Osteoblast (primary cell): ENCODE measurements at regions not wholly inside any gene's neighbourhood (a gene's known extent, or its start where the extent isn't known, plus 50 kb on each side); places are given as distances from the start of the nearest gene placed in this dataset.

Experiments
- DNase-seq: peaks from one replicate; pipeline ENCODE4 v3.0.0; 2011; ENCODE audit warnings: low spot score, mixed read lengths; ENCODE audit not compliant: insufficient read length; ENCODE audit errors: missing footprints
- H2AFZ ChIP-seq: 2 replicates; pipeline ENCODE4 v1.6.0; 2011; ENCODE audit warnings: mild to moderate bottlenecking, low read length
- H3K27ac ChIP-seq: 2 replicates; pipeline ENCODE4 v1.5.1; 2011; ENCODE audit warnings: mild to moderate bottlenecking, low read depth, low read length, moderate library complexity
- H3K27me3 ChIP-seq: 2 replicates; pipeline ENCODE4 v1.6.0; 2012; ENCODE audit warnings: mild to moderate bottlenecking, control low read depth, inconsistent platforms, low read length, moderate library complexity; ENCODE audit not compliant: insufficient read depth
- H3K36me3 ChIP-seq: 2 replicates; pipeline ENCODE4 v1.5.1; 2011; ENCODE audit warnings: mild to moderate bottlenecking, low read length, control low read depth, moderate library complexity; ENCODE audit not compliant: insufficient read depth
- H3K4me1 ChIP-seq: 2 replicates; pipeline ENCODE4 v1.5.1; 2011; ENCODE audit warnings: mild to moderate bottlenecking, low read length, control low read depth, moderate library complexity; ENCODE audit not compliant: insufficient read depth
- H3K4me2 ChIP-seq: 2 replicates; pipeline ENCODE4 v1.6.0; 2011; ENCODE audit warnings: mild to moderate bottlenecking, low read length; ENCODE audit not compliant: insufficient read depth
- H3K4me3 ChIP-seq: fragments of 200-600 bp; sonication (generic); 3 replicates; pipeline ENCODE4 v1.5.1; 2012; ENCODE audit warnings: mild to moderate bottlenecking, low read length, inconsistent platforms; ENCODE audit not compliant: insufficient read depth
- H3K79me2 ChIP-seq: 2 replicates; pipeline ENCODE4 v1.6.0; 2012; ENCODE audit warnings: mild to moderate bottlenecking, low read length, control low read depth, inconsistent platforms; ENCODE audit not compliant: insufficient read depth
- H3K9me3 ChIP-seq: 2 replicates; pipeline ENCODE4 v1.5.1; 2011; ENCODE audit warnings: low read depth, low read length, control low read depth
- H4K20me1 ChIP-seq: 2 replicates; pipeline ENCODE4 v1.6.0; 2012; ENCODE audit warnings: mild to moderate bottlenecking, low read length, control low read depth; ENCODE audit not compliant: insufficient read depth
- CTCF ChIP-seq: IDR thresholded peaks from 2 replicates; pipeline ENCODE4 v1.5.1; 2011; ENCODE audit warnings: mild to moderate bottlenecking, low read depth, low read length, moderate library complexity; ENCODE audit errors: extremely low read depth

GRCh38 chr2:41920181-41920580 is 127.6 kb upstream of the PKDCC start:
- no peaks in the 10 kb centered on the region for H3K9me3 ChIP-seq
- no peaks in the 10 kb centered on the region for H3K4me1 ChIP-seq
- H3K27ac ChIP-seq: no peak overlapping the region
- H4K20me1 ChIP-seq: no peaks in the 10 kb centered on the region
- peaks cover 6% of the 10 kb centered on the region for H3K27me3 ChIP-seq
- no peaks in the 10 kb centered on the region for H3K79me2 ChIP-seq
- H3K36me3 ChIP-seq: no peaks in the 10 kb centered on the region
- H2AFZ ChIP-seq: no peak overlapping the region
- no peak overlapping the region for H3K4me3 ChIP-seq
- no peak for TF ChIP-seq CTCF
- DNase-seq: no peak
- H3K4me2 ChIP-seq: no peak overlapping the region

- H3K27ac ChIP-seq: no peak overlapping the region
- H2AFZ ChIP-seq: no peak overlapping the region
- H3K4me2 ChIP-seq: no peak overlapping the region
- DNase-seq: no peak
- peaks cover 6% of the 10 kb centered on the region for H3K27me3 ChIP-seq
- H3K79me2 ChIP-seq: no peaks in the 10 kb centered on the region
- H3K4me3 ChIP-seq: no peak overlapping the region
- no peaks in the 10 kb centered on the region for H3K36me3 ChIP-seq
- H3K9me3 ChIP-seq: no peaks in the 10 kb centered on the region
- H4K20me1 ChIP-seq: no peaks in the 10 kb centered on the region
- H3K4me1 ChIP-seq: no peaks in the 10 kb centered on the region
- TF ChIP-seq CTCF: no peak
Observed at GRCh38 chr2:41920812-41921211, 127.0 kb upstream of the PKDCC start.

GRCh38 chr2:41922177-41922576 is 125.6 kb upstream of the PKDCC start:
- H4K20me1 ChIP-seq: no peaks in the 10 kb centered on the region
- peaks cover 3% of the 10 kb centered on the region for H3K4me1 ChIP-seq
- H3K9me3 ChIP-seq: no peaks in the 10 kb centered on the region
- no peak for DNase-seq
- no peak overlapping the region for H3K4me2 ChIP-seq
- no peaks in the 10 kb centered on the region for H3K36me3 ChIP-seq
- no peaks in the 10 kb centered on the region for H3K79me2 ChIP-seq
- peaks cover 6% of the 10 kb centered on the region for H3K27me3 ChIP-seq
- H3K27ac ChIP-seq: no peak overlapping the region
- no peak for TF ChIP-seq CTCF
- no peak overlapping the region for H2AFZ ChIP-seq
- no peak overlapping the region for H3K4me3 ChIP-seq

GRCh38 chr2:41923156-41923786 is 124.5 kb upstream of the PKDCC start:
- no peak overlapping the region for H3K4me2 ChIP-seq
- peak; percentile 58 for DNase-seq
- H3K79me2 ChIP-seq: no peaks in the 10 kb centered on the region
- no peaks in the 10 kb centered on the region for H4K20me1 ChIP-seq
- no peak overlapping the region for H2AFZ ChIP-seq
- no peaks in the 10 kb centered on the region for H3K36me3 ChIP-seq
- no peak overlapping the region for H3K4me3 ChIP-seq
- no peaks in the 10 kb centered on the region for H3K9me3 ChIP-seq
- no peak for TF ChIP-seq CTCF
- no peak overlapping the region for H3K27ac ChIP-seq
- peaks cover 6% of the 10 kb centered on the region for H3K27me3 ChIP-seq
- H3K4me1 ChIP-seq: peaks cover 8% of the 10 kb centered on the region
